GM10266 (cell line): ENCODE measurements at regions not wholly inside any gene's neighbourhood (a gene's known extent, or its start where the extent isn't known, plus 50 kb on each side); places are given as distances from the start of the nearest gene placed in this dataset.

Experiments
- DNase-seq: peaks from one replicate; pipeline ENCODE4 v3.0.0; 2012; ENCODE audit errors: extremely low spot score
- TF ChIP-seq, protein P1 (sequence below): IDR thresholded peaks from 2 replicates; pipeline ENCODE4 v1.5.1; 2012; ENCODE audit warnings: mild to moderate bottlenecking, low read depth; ENCODE audit not compliant: control insufficient read depth, insufficient read depth; ENCODE audit errors: missing control alignments

- TF ChIP-seq, protein P1, sequence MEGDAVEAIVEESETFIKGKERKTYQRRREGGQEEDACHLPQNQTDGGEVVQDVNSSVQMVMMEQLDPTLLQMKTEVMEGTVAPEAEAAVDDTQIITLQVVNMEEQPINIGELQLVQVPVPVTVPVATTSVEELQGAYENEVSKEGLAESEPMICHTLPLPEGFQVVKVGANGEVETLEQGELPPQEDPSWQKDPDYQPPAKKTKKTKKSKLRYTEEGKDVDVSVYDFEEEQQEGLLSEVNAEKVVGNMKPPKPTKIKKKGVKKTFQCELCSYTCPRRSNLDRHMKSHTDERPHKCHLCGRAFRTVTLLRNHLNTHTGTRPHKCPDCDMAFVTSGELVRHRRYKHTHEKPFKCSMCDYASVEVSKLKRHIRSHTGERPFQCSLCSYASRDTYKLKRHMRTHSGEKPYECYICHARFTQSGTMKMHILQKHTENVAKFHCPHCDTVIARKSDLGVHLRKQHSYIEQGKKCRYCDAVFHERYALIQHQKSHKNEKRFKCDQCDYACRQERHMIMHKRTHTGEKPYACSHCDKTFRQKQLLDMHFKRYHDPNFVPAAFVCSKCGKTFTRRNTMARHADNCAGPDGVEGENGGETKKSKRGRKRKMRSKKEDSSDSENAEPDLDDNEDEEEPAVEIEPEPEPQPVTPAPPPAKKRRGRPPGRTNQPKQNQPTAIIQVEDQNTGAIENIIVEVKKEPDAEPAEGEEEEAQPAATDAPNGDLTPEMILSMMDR: no peak
- DNase-seq: no peak
These were observed 73.8 kb upstream of the KCNG1 start for GRCh38 chr20:51096582-51097267.

GRCh38 chr20:51095633-51096521 lies 73.0 kb upstream of the KCNG1 start:
- DNase-seq: no peak
- TF ChIP-seq, protein P1: no peak

GRCh38 chr20:51094221-51094620 lies 71.3 kb upstream of the KCNG1 start:
- TF ChIP-seq, protein P1: no peak
- DNase-seq: no peak

GRCh38 chr20:51093240-51093763 lies 70.4 kb upstream of the KCNG1 start:
- TF ChIP-seq, protein P1: no peak
- no peak for DNase-seq

GRCh38 chr20:51092338-51092737 lies 69.4 kb upstream of the KCNG1 start:
- no peak for DNase-seq
- TF ChIP-seq, protein P1: no peak

GRCh38 chr20:51091406-51092195 lies 68.7 kb upstream of the KCNG1 start:
- TF ChIP-seq, protein P1: no peak
- DNase-seq: no peak
